GM19397 (cell line): ENCODE measurements at regions not wholly inside any gene's neighbourhood (a gene's known extent, or its start where the extent isn't known, plus 50 kb on each side); places are given as distances from the start of the nearest gene placed in this dataset.

Source experiments
- ATAC-seq: cut with Tn5 transposase; IDR thresholded peaks from one replicate; pipeline ENCODE4 v1.9.1; 2021; ENCODE audit warnings: mild to moderate bottlenecking, moderate library complexity; ENCODE audit not compliant: unreplicated experiment

- peak; percentile 96 for ATAC-seq
Measured at GRCh38 chr3:189041482-189042090, 130.2 kb upstream of the TPRG1 start.

GRCh38 chr3:189042832-189043231, 128.9 kb upstream of the TPRG1 start:
- ATAC-seq = no peak

GRCh38 chr3:189049458-189050236, 122.1 kb upstream of the TPRG1 start:
- no peak for ATAC-seq

- ATAC-seq = no peak
Measured at GRCh38 chr3:189053322-189053721, 118.4 kb upstream of the TPRG1 start.

GRCh38 chr3:189056646-189057335, 115.0 kb upstream of the TPRG1 start:
- no peak for ATAC-seq

DNA sequence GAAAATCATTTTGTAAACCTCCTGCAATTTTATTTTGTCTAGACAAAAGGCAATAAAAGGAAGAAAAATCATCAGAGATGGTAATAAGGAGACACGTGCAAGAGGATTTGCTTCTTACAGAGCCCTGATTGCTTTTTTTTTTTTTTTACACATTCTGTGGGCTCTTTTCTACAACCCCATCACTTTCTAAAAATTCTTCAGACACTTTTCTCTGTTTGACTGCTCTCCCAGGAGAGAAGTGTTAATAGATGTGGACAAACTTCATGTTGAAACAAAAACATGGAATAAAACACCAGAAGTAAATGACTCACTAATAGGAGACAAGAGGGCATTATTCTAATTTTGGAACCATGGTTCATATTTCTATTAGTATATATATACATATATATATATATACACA, 114.4 kb upstream of the TPRG1 start:
- no peak for ATAC-seq

- ATAC-seq = no peak
Measured at GRCh38 chr3:189058071-189058470, 113.7 kb upstream of the TPRG1 start.

GRCh38 chr3:189070965-189071364, 100.8 kb upstream of the TPRG1 start:
- ATAC-seq = no peak

GRCh38 chr3:189071446-189071845, 100.3 kb upstream of the TPRG1 start:
- peak; percentile 64 for ATAC-seq

- ATAC-seq = no peak
Measured at GRCh38 chr3:189076449-189076848, 95.3 kb upstream of the TPRG1 start.

DNA sequence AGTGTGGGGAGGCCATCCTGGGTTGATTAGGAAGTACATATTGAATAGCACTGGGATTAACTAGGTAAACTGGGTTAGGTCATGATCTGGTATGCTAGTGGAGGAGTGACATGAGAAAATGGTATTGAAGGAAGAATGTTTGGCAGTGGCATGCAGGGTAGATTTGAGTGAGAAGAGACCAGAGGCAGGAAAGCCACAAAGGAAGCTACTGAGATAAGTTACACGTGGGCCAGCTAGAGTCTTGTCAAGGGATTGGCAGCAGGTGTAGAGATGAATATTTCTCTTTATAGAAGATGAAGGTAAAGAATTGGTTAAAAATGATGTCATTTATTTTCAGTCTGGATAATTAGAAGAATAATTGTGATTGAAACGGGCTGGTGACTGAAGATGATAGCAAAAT, 91.0 kb upstream of the TPRG1 start:
- ATAC-seq = no peak

- no peak for ATAC-seq
Measured at GRCh38 chr3:189082666-189083427, 88.9 kb upstream of the TPRG1 start.

- ATAC-seq = no peak
Measured at GRCh38 chr3:189084620-189085019, 87.2 kb upstream of the TPRG1 start.

DNA sequence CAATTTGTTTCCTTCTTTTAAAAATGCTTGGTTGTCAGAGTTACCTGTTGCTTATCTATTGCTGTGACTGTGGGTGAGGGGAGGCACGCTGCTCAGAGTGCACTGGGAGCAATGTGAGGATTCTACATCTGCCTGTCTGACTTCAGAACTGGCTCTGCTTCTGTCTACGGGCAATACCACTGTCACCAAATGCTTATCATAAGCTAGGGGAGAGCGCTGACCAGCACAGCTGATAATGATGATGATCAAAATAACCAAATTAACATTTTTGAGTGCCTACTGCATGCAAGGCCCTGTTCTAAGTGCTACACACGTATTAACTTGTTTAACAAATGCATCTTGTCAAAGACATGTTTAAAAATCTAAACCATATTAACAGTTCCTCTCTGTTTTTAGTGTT, 79.2 kb upstream of the TPRG1 start:
- ATAC-seq = no peak

DNA sequence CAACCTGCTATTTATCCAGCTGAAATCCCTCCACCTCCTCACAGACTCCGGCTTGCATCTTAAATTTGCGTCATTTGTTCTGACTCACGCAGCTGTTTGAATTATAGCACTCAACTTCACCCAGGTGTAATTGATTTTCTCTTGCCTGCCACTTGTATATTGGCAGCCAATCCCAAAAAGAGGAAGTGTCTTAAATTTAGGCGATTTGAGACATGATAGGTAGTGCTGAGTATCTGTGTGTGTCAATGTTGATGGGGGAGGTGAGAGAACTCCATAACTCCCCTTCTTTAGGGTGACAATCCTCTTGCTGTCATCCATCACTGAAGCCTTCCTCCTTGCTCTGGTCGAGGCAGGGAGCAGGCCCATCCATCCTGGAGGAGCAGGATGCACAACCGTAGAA, 77.2 kb upstream of the TPRG1 start:
- no peak for ATAC-seq

GRCh38 chr3:189096092-189096491, 75.7 kb upstream of the TPRG1 start:
- no peak for ATAC-seq

- no peak for ATAC-seq
Measured at GRCh38 chr3:189099031-189099471, 72.7 kb upstream of the TPRG1 start.

DNA sequence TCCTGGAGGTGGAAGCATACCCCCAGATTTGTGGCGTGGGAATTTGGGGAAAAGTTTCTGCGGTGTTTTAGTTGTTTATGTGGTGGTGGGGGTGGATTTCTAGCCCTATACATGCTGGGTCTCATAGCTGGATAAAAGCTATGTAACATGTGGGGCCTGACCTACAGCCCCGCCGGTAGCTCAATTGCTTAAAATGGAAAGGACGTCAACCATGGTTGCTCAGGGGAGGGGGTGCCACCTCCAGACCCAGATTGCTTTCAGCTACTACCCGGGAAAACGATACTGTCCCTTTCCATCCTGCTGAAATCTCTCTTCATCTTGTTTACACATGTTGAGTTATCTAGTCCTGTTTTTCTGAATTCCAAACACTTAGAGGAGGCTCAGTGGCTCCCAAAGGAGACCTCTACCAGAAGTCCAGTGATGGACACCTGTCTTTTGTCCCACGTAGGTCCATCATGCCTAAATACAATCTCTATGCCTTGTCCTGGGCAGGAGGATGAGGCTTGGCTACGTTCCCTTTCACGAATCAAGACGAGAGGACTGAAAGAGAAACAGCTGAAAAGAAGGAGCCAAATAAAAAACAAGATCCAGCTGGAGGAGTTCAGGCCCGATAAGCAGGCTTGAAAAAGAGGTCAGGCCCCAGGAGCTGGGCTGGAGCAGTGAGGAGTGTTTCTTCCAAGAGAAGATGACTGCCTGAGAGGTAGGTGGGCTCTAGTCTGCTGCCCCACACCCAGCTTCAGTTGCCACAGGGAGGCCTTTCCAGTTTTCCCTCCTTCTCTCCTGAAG, 72.1 kb upstream of the TPRG1 start:
- no peak for ATAC-seq

GRCh38 chr3:189100866-189101265, 70.9 kb upstream of the TPRG1 start:
- ATAC-seq = no peak

- no peak for ATAC-seq
Measured at GRCh38 chr3:189101594-189101993, 70.2 kb upstream of the TPRG1 start.
